SW480 (cell line): ENCODE measurements at regions not wholly inside any gene's neighbourhood (a gene's known extent, or its start where the extent isn't known, plus 50 kb on each side); places are given as distances from the start of the nearest gene placed in this dataset.

Experiments used
- DNase-seq: peaks from one replicate; pipeline ENCODE4 v3.0.0-alpha.2; 2016; ENCODE audit warnings: low spot score

- DNase-seq = no peak
Observed at GRCh38 chr2:103506812-103507211, 745.0 kb downstream of the TMEM182 start.

- DNase-seq = no peak
Observed at GRCh38 chr2:103512442-103512841, 750.6 kb downstream of the TMEM182 start.

GRCh38 chr2:103520547-103520946 is 758.7 kb downstream of the TMEM182 start:
- no peak for DNase-seq

GRCh38 chr2:103525756-103526155 is 763.9 kb downstream of the TMEM182 start:
- DNase-seq = no peak

- DNase-seq = no peak
Observed at GRCh38 chr2:103526757-103527156, 764.9 kb downstream of the TMEM182 start.

- no peak for DNase-seq
Observed at GRCh38 chr2:103527278-103527677, 765.4 kb downstream of the TMEM182 start.

- no peak for DNase-seq
Observed at GRCh38 chr2:103529798-103530502, 768.1 kb downstream of the TMEM182 start.

- DNase-seq = no peak
Observed at GRCh38 chr2:103552775-103553174, 790.9 kb downstream of the TMEM182 start.

- no peak for DNase-seq
Observed at GRCh38 chr2:103594823-103595222, 833.0 kb downstream of the TMEM182 start.

- no peak for DNase-seq
Observed at GRCh38 chr2:103605071-103605780, 843.4 kb downstream of the TMEM182 start.

- no peak for DNase-seq
Observed at GRCh38 chr2:103615611-103616105, 853.8 kb downstream of the TMEM182 start.

- DNase-seq = no peak
Observed at GRCh38 chr2:103616891-103617290, 855.1 kb downstream of the TMEM182 start.

- DNase-seq = no peak
Observed at GRCh38 chr2:103618112-103618511, 856.3 kb downstream of the TMEM182 start.

GRCh38 chr2:103627301-103627700 is 865.5 kb downstream of the TMEM182 start:
- no peak for DNase-seq

- DNase-seq = no peak
Observed at GRCh38 chr2:103638978-103639377, 877.1 kb downstream of the TMEM182 start.

GRCh38 chr2:103656558-103656957 is 894.7 kb downstream of the TMEM182 start:
- DNase-seq = peak; percentile 4

- no peak for DNase-seq
Observed at GRCh38 chr2:103660519-103660918, 898.7 kb downstream of the TMEM182 start.

- no peak for DNase-seq
Observed at GRCh38 chr2:103660947-103661346, 899.1 kb downstream of the TMEM182 start.

GRCh38 chr2:103664690-103665089 is 902.9 kb downstream of the TMEM182 start:
- no peak for DNase-seq

- no peak for DNase-seq
Observed at GRCh38 chr2:103667335-103667884, 905.6 kb downstream of the TMEM182 start.

GRCh38 chr2:103669531-103669930 is 907.7 kb downstream of the TMEM182 start:
- no peak for DNase-seq
